Neuronal stem cell (in vitro differentiated cells): ENCODE measurements at regions not wholly inside any gene's neighbourhood (a gene's known extent, or its start where the extent isn't known, plus 50 kb on each side); places are given as distances from the start of the nearest gene placed in this dataset.
"Not testable (repeated sequence)": the region's sequence is repeated elsewhere in the genome, so short reads cannot be mapped to it uniquely, and the experiment has no call there.

ENCODE experiments used
- DNase-seq: peaks from one replicate; pipeline ENCODE4 v3.0.0-alpha.2; 2013; ENCODE audit warnings: low spot score
- H2AFZ ChIP-seq: one replicate; pipeline ENCODE4 v1.6.1; 2013; ENCODE audit warnings: mild to moderate bottlenecking, low read length, inconsistent platforms
- H2AK5ac ChIP-seq: 2 replicates; pipeline ENCODE4 v1.6.1; 2013; ENCODE audit warnings: low read depth, mild to moderate bottlenecking, inconsistent platforms, low read length, moderate library complexity, mixed read lengths
- H2BK120ac ChIP-seq: 2 replicates; pipeline ENCODE4 v1.6.1; 2013; ENCODE audit warnings: low read depth, mild to moderate bottlenecking, inconsistent platforms, low read length, moderate library complexity, mixed read lengths
- H2BK12ac ChIP-seq: one replicate; pipeline ENCODE4 v1.6.1; 2013; ENCODE audit warnings: low read length, inconsistent platforms
- H2BK15ac ChIP-seq: 2 replicates; pipeline ENCODE4 v1.6.1; 2013; ENCODE audit warnings: mild to moderate bottlenecking, low read length, inconsistent platforms, mixed read lengths
- H2BK5ac ChIP-seq: one replicate; pipeline ENCODE4 v1.6.1; 2013; ENCODE audit warnings: inconsistent platforms, mild to moderate bottlenecking, low read length, moderate library complexity
- H3K14ac ChIP-seq: one replicate; pipeline ENCODE4 v1.6.1; 2013; ENCODE audit warnings: low read length, inconsistent platforms
- H3K18ac ChIP-seq: 2 replicates; pipeline ENCODE4 v1.6.1; 2013; ENCODE audit warnings: low read length, inconsistent platforms
- H3K23ac ChIP-seq: 2 replicates; pipeline ENCODE4 v1.6.1; 2013; ENCODE audit warnings: low read depth, mild to moderate bottlenecking, mixed read lengths, low read length, inconsistent platforms; ENCODE audit not compliant: poor library complexity
- H3K27ac ChIP-seq: replicated peaks from 3 replicates; pipeline ENCODE4 v1.5.1; 2013; ENCODE audit warnings: low read length, inconsistent platforms
- H3K27me3 ChIP-seq, 3 experiments: 2 replicates each; pipeline ENCODE4 v1.6.1; 2013; ENCODE audit warnings: low read length in 3 of 3, mild to moderate bottlenecking in 2 of 3, inconsistent platforms in 1 of 3, low read depth in 1 of 3, mixed read lengths in 1 of 3, moderate library complexity in 1 of 3; ENCODE audit not compliant: control insufficient read depth in 3 of 3, insufficient read depth in 3 of 3
- H3K36me3 ChIP-seq, 2 donors: replicated peaks in 1 of 2; 2 replicates each; pipeline ENCODE4 v1.6.1; 2013; ENCODE audit warnings: low read length in 2 of 2; ENCODE audit not compliant: control insufficient read depth in 2 of 2, insufficient read depth in 2 of 2
- H3K4ac ChIP-seq: 2 replicates; pipeline ENCODE4 v1.6.1; 2013; ENCODE audit warnings: inconsistent platforms, mild to moderate bottlenecking, low read length, moderate library complexity
- H3K4me1 ChIP-seq, 2 donors: 1 replicate in 1 of 2; 2 replicates in 1 of 2; pipeline ENCODE4 v1.6.1; 2013; ENCODE audit warnings: low read length in 2 of 2, low read depth in 1 of 2; ENCODE audit not compliant: control insufficient read depth in 2 of 2, insufficient read depth in 1 of 2
- H3K4me2 ChIP-seq: one replicate; pipeline ENCODE4 v1.6.1; 2013; ENCODE audit warnings: mild to moderate bottlenecking, low read length, inconsistent platforms; ENCODE audit not compliant: insufficient read depth, poor library complexity, severe bottlenecking
- H3K4me3 ChIP-seq, 2 donors: 2 replicates each; pipeline ENCODE4 v1.5.1; 2013; ENCODE audit warnings: low read length in 2 of 2, mild to moderate bottlenecking in 2 of 2, inconsistent platforms in 1 of 2, moderate library complexity in 1 of 2
- H3K79me1 ChIP-seq: one replicate; pipeline ENCODE4 v1.6.1; 2013; ENCODE audit warnings: low read depth, mild to moderate bottlenecking, inconsistent platforms, low read length, moderate library complexity
- H3K9ac ChIP-seq: one replicate; pipeline ENCODE4 v1.6.1; 2013; ENCODE audit warnings: mild to moderate bottlenecking, low read depth, low read length, inconsistent platforms; ENCODE audit not compliant: poor library complexity
- H3K9me3 ChIP-seq, 2 donors: replicated peaks in 1 of 2; 2 replicates each; pipeline versions ENCODE3 to v1.6.1; 2013; ENCODE audit warnings: low read length in 2 of 2, mild to moderate bottlenecking in 2 of 2, inconsistent platforms in 1 of 2, low read depth in 1 of 2, mixed read lengths in 1 of 2, moderate library complexity in 1 of 2; ENCODE audit not compliant: control insufficient read depth in 2 of 2, insufficient read depth in 1 of 2
- H4K8ac ChIP-seq: one replicate; pipeline ENCODE4 v1.6.1; 2013; ENCODE audit warnings: low read depth, mild to moderate bottlenecking, inconsistent platforms, low read length, moderate library complexity
- H4K91ac ChIP-seq: one replicate; pipeline ENCODE4 v1.6.1; 2013; ENCODE audit warnings: low read length, low read depth, mild to moderate bottlenecking, inconsistent platforms; ENCODE audit not compliant: poor library complexity
- WGBS, 2 donors: extraction: QIAGEN DNeasy Blood & Tissue Kit; methylation state at CpG; one replicate each; pipeline ENCODE4 v1.1.7; 2013; ENCODE audit warnings: missing lambda C conversion rate in 2 of 2, mixed read lengths in 1 of 2; ENCODE audit not compliant: insufficient read length in 2 of 2, insufficient replicate concordance in 1 of 2; ENCODE audit errors: extremely low coverage in 2 of 2; 5-methylcytosine and 5-hydroxymethylcytosine counted together

- Histone ChIP-seq H3K18ac (no peak overlapping the region), H2BK15ac (no peak overlapping the region), H2BK5ac (no peak overlapping the region), H3K27ac (no peak overlapping the region), H3K9ac (no peak overlapping the region), H3K4ac (no peak overlapping the region), H4K91ac (no peak overlapping the region), H2AK5ac (no peak overlapping the region), H2BK12ac (no peak overlapping the region), H3K4me2 (no peak overlapping the region), H3K9me3 (no peaks in the 10 kb centered on the region), H2AFZ (no peak overlapping the region), H2BK120ac (no peak overlapping the region), H3K27me3 (no peaks in the 10 kb centered on the region), H3K4me3 (no peak overlapping the region), H3K79me1 (no peaks in the 10 kb centered on the region), H4K8ac (no peak overlapping the region), H3K23ac (no peak overlapping the region), H3K14ac (no peak overlapping the region), H3K36me3 (no peaks in the 10 kb centered on the region), H3K4me1 (no peaks in the 10 kb centered on the region)
- WGBS, 2 donors: no CpG with 5 or more reads among the region's 4 CpGs
- DNase-seq: no peak
Observed at GRCh38 chr9:75685062-75685461, 205.4 kb upstream of the PCSK5 start.

DNA sequence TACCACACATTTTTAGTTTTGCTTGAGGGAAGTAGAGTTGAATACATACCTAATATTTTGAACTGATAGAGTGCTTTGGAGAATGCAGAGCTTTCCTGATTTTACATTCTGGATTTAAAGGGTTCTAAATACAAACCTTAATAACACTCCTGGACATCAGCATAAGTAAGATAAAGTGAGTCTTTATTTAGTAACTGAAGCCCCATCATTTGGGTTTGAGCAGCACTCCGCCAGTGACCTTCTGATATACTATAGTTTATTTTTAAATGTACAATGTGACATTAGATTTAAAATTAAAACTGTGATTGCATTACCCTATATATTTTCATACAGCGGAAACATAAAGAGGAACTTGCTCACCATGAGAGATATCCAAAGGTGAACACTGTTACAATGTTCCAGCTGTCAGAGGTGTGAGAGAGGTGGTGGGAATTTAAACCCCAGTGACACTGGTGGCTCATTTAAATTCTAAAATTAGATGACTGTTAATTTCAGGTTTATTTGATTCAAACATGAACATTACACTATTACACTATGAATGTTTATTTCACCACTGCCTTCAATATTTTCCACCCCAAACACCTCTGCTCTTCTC, 203.0 kb upstream of the PCSK5 start:
- Histone ChIP-seq H3K4me2 (no peak overlapping the region), H3K4me1 (no peaks in the 10 kb centered on the region), H3K4me3 (no peak overlapping the region), H3K27me3 (no peaks in the 10 kb centered on the region), H3K27ac (no peak overlapping the region), H2BK120ac (no peak overlapping the region), H3K14ac (no peak overlapping the region), H2BK5ac (no peak overlapping the region), H4K91ac (no peak overlapping the region), H3K23ac (no peak overlapping the region), H3K36me3 (no peaks in the 10 kb centered on the region), H4K8ac (no peak overlapping the region), H2BK12ac (no peak overlapping the region), H2BK15ac (no peak overlapping the region), H3K18ac (no peak overlapping the region), H3K4ac (no peak overlapping the region), H2AK5ac (no peak overlapping the region), H3K79me1 (no peaks in the 10 kb centered on the region), H3K9ac (no peak overlapping the region), H2AFZ (no peak overlapping the region), H3K9me3 (no peaks in the 10 kb centered on the region)
- no peak for DNase-seq
- WGBS, 2 donors: no CpG with 5 or more reads among the region's 2 CpGs

DNA sequence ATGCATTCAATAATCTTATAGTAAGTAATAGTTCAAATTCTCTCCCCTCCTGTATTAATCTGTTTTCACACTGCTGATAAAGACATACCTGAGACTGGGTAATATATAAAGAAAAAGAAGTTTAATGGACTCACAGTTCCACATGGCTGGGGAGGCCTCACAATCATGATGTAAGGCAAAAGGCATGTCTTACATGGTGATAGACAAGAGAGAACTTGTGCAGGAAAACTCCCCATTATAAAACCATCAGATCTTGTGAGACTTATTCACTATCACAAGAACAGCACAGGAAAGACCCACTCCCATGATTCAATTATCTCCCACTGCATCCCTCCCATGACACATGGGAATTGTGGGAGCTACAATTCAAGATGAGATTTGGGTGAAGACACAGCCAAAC, 199.9 kb upstream of the PCSK5 start:
- not testable (repeated sequence) for H2BK12ac ChIP-seq, H2BK5ac ChIP-seq, DNase-seq, H4K8ac ChIP-seq, H2BK120ac ChIP-seq, H3K4me2 ChIP-seq, H4K91ac ChIP-seq, H3K27me3 ChIP-seq, H3K27ac ChIP-seq, H3K18ac ChIP-seq, H2AFZ ChIP-seq, H3K23ac ChIP-seq, H2BK15ac ChIP-seq, H3K79me1 ChIP-seq, H3K4ac ChIP-seq, H3K4me3 ChIP-seq, H3K14ac ChIP-seq, H3K36me3 ChIP-seq, H3K9me3 ChIP-seq, H3K4me1 ChIP-seq, H3K9ac ChIP-seq, H2AK5ac ChIP-seq

GRCh38 chr9:75691408-75691807, 199.1 kb upstream of the PCSK5 start:
- no peak overlapping the region for H2BK120ac ChIP-seq
- no peak overlapping the region for H2AK5ac ChIP-seq
- no peaks in the 10 kb centered on the region for H3K4me1 ChIP-seq
- no peaks in the 10 kb centered on the region for H3K36me3 ChIP-seq
- H3K23ac ChIP-seq: no peak overlapping the region
- no peak overlapping the region for H2BK15ac ChIP-seq
- H2BK5ac ChIP-seq: no peak overlapping the region
- no peak for DNase-seq
- H3K9ac ChIP-seq: no peak overlapping the region
- no peak overlapping the region for H3K4me3 ChIP-seq
- H4K8ac ChIP-seq: no peak overlapping the region
- H3K4me2 ChIP-seq: no peak overlapping the region
- no peak overlapping the region for H2BK12ac ChIP-seq
- no peak overlapping the region for H3K27ac ChIP-seq
- H3K9me3 ChIP-seq: no peaks in the 10 kb centered on the region
- no peaks in the 10 kb centered on the region for H3K27me3 ChIP-seq
- no peak overlapping the region for H2AFZ ChIP-seq
- no peaks in the 10 kb centered on the region for H3K79me1 ChIP-seq
- WGBS, 2 donors: no CpG with 5 or more reads among the region's 1 CpG
- no peak overlapping the region for H3K14ac ChIP-seq
- no peak overlapping the region for H3K18ac ChIP-seq
- H3K4ac ChIP-seq: no peak overlapping the region
- H4K91ac ChIP-seq: no peak overlapping the region
